ENCODE measurements at regions not wholly inside any gene's neighbourhood (a gene's known extent, or its start where the extent isn't known, plus 50 kb on each side); places are given as distances from the start of the nearest gene placed in this dataset.

- TF ChIP-seq ZNF580 (tag by site-specific recombination; IDR thresholded peaks at IDR 0.05) (no peak), ZNF555 (tag by site-specific recombination; conservative IDR thresholded peaks at IDR 0.05) (no peak), ZNF155 (tag by site-specific recombination; IDR thresholded peaks at IDR 0.05) (no peak), ZNF747 (tag by site-specific recombination; IDR thresholded peaks at IDR 0.05) (no peak), ZNF510 (tag by site-specific recombination; IDR thresholded peaks at IDR 0.05; ENCODE audit: insufficient replicate concordance) (no peak), CTCF (tag by site-specific recombination; IDR thresholded peaks at IDR 0.05) (no peak), ZNF146 (tag by site-specific recombination; IDR thresholded peaks at IDR 0.05) (no peak)
Observed at GRCh38 chr6:16043171-16044135, 85.4 kb upstream of the MYLIP start.
